Activated T-cell treated with anti-CD3 and anti-CD28 coated beads, Interleukin-2, amount 50 U/mL, for 4 hours (primary cell): ENCODE measurements at regions not wholly inside any gene's neighbourhood (a gene's known extent, or its start where the extent isn't known, plus 50 kb on each side); places are given as distances from the start of the nearest gene placed in this dataset.

Experiments used
- ATAC-seq, 2 donors: fragments of 200-7000 bp; cut with Tn5 transposase; one replicate each; pipeline ENCODE4 v1.10.0; 2021
- DNase-seq: peaks from one replicate; pipeline ENCODE4 v3.0.0-alpha.2; 2020
- H3K27me3 Mint-ChIP-seq: one replicate; pipeline ENCODE4 v1.8.0; 2021; ENCODE audit warnings: low read depth, mixed read lengths
- H3K36me3 Mint-ChIP-seq: one replicate; pipeline ENCODE4 v1.8.0; 2022; ENCODE audit warnings: mixed read lengths; ENCODE audit not compliant: insufficient read depth
- H3K4me1 Mint-ChIP-seq: one replicate; pipeline ENCODE4 v1.8.0; 2021; ENCODE audit warnings: low read depth, mixed read lengths
- H3K4me3 Mint-ChIP-seq: one replicate; pipeline ENCODE4 v1.8.0; 2021; ENCODE audit warnings: mild to moderate bottlenecking, moderate library complexity, mixed read lengths
- H3K9me3 Mint-ChIP-seq: one replicate; pipeline ENCODE4 v1.8.0; 2021; ENCODE audit warnings: mixed read lengths

GRCh38 chr2:40548521-40548920 lies 96.6 kb upstream of the SLC8A1 start:
- Mint-ChIP-seq H3K4me1 (no peaks in the 10 kb centered on the region), H3K9me3 (peaks cover 4% of the 10 kb centered on the region), H3K27me3 (no peaks in the 10 kb centered on the region), H3K36me3 (no peaks in the 10 kb centered on the region), H3K4me3 (no peak overlapping the region)
- DNase-seq: no peak
- no peak for ATAC-seq

GRCh38 chr2:40550085-40550484 lies 98.2 kb upstream of the SLC8A1 start:
- Mint-ChIP-seq H3K4me1 (no peaks in the 10 kb centered on the region), H3K4me3 (no peak overlapping the region), H3K36me3 (no peaks in the 10 kb centered on the region), H3K27me3 (no peaks in the 10 kb centered on the region), H3K9me3 (peaks cover 3% of the 10 kb centered on the region)
- DNase-seq (no peak), ATAC-seq (no peak)

- DNase-seq (no peak), ATAC-seq (no peak)
- Mint-ChIP-seq H3K36me3 (no peaks in the 10 kb centered on the region), H3K9me3 (no peaks in the 10 kb centered on the region), H3K4me3 (no peak overlapping the region), H3K4me1 (no peaks in the 10 kb centered on the region), H3K27me3 (no peaks in the 10 kb centered on the region)
Measured at GRCh38 chr2:40551081-40551480, 99.2 kb upstream of the SLC8A1 start.

GRCh38 chr2:40554665-40555294 lies 102.9 kb upstream of the SLC8A1 start:
- H3K4me3 Mint-ChIP-seq: no peak overlapping the region
- no peaks in the 10 kb centered on the region for H3K4me1 Mint-ChIP-seq
- no peaks in the 10 kb centered on the region for H3K36me3 Mint-ChIP-seq
- ATAC-seq (no peak), DNase-seq (peak; percentile 5)
- no peaks in the 10 kb centered on the region for H3K27me3 Mint-ChIP-seq
- H3K9me3 Mint-ChIP-seq: no peaks in the 10 kb centered on the region

- no peak overlapping the region for H3K4me3 Mint-ChIP-seq
- ATAC-seq (no peak), DNase-seq (no peak)
- no peaks in the 10 kb centered on the region for H3K4me1 Mint-ChIP-seq
- no peaks in the 10 kb centered on the region for H3K9me3 Mint-ChIP-seq
- no peaks in the 10 kb centered on the region for H3K36me3 Mint-ChIP-seq
- no peaks in the 10 kb centered on the region for H3K27me3 Mint-ChIP-seq
Measured at GRCh38 chr2:40556293-40556692, 104.4 kb upstream of the SLC8A1 start.

GRCh38 chr2:40556739-40557138 lies 104.8 kb upstream of the SLC8A1 start:
- ATAC-seq (no peak), DNase-seq (no peak)
- Mint-ChIP-seq H3K27me3 (no peaks in the 10 kb centered on the region), H3K9me3 (no peaks in the 10 kb centered on the region), H3K36me3 (no peaks in the 10 kb centered on the region), H3K4me3 (no peak overlapping the region), H3K4me1 (no peaks in the 10 kb centered on the region)

- ATAC-seq (no peak), DNase-seq (no peak)
- no peaks in the 10 kb centered on the region for H3K27me3 Mint-ChIP-seq
- H3K36me3 Mint-ChIP-seq: no peaks in the 10 kb centered on the region
- no peaks in the 10 kb centered on the region for H3K9me3 Mint-ChIP-seq
- no peak overlapping the region for H3K4me3 Mint-ChIP-seq
- H3K4me1 Mint-ChIP-seq: no peaks in the 10 kb centered on the region
Measured at GRCh38 chr2:40558761-40559160, 106.9 kb upstream of the SLC8A1 start.

GRCh38 chr2:40559175-40559574 lies 107.3 kb upstream of the SLC8A1 start:
- H3K4me3 Mint-ChIP-seq: no peak overlapping the region
- no peaks in the 10 kb centered on the region for H3K4me1 Mint-ChIP-seq
- H3K9me3 Mint-ChIP-seq: no peaks in the 10 kb centered on the region
- DNase-seq: no peak
- no peaks in the 10 kb centered on the region for H3K36me3 Mint-ChIP-seq
- no peak for ATAC-seq
- no peaks in the 10 kb centered on the region for H3K27me3 Mint-ChIP-seq

- Mint-ChIP-seq H3K4me3 (no peak overlapping the region), H3K4me1 (no peaks in the 10 kb centered on the region), H3K36me3 (no peaks in the 10 kb centered on the region), H3K9me3 (no peaks in the 10 kb centered on the region), H3K27me3 (no peaks in the 10 kb centered on the region)
- DNase-seq: no peak
- ATAC-seq: no peak
Measured at GRCh38 chr2:40564184-40564583, 112.3 kb upstream of the SLC8A1 start.

GRCh38 chr2:40579247-40579646 lies 127.4 kb upstream of the SLC8A1 start:
- ATAC-seq (no peak), DNase-seq (no peak)
- Mint-ChIP-seq H3K9me3 (peaks cover 6% of the 10 kb centered on the region), H3K27me3 (no peaks in the 10 kb centered on the region), H3K4me3 (no peak overlapping the region), H3K36me3 (no peaks in the 10 kb centered on the region), H3K4me1 (no peaks in the 10 kb centered on the region)

GRCh38 chr2:40584432-40584831 lies 132.5 kb upstream of the SLC8A1 start:
- no peak overlapping the region for H3K4me3 Mint-ChIP-seq
- no peaks in the 10 kb centered on the region for H3K4me1 Mint-ChIP-seq
- no peaks in the 10 kb centered on the region for H3K36me3 Mint-ChIP-seq
- DNase-seq (no peak), ATAC-seq (no peak)
- peaks cover 4% of the 10 kb centered on the region for H3K9me3 Mint-ChIP-seq
- H3K27me3 Mint-ChIP-seq: no peaks in the 10 kb centered on the region

- no peak overlapping the region for H3K4me3 Mint-ChIP-seq
- H3K27me3 Mint-ChIP-seq: no peaks in the 10 kb centered on the region
- H3K4me1 Mint-ChIP-seq: no peaks in the 10 kb centered on the region
- ATAC-seq: no peak
- H3K9me3 Mint-ChIP-seq: no peaks in the 10 kb centered on the region
- no peaks in the 10 kb centered on the region for H3K36me3 Mint-ChIP-seq
- no peak for DNase-seq
Measured at GRCh38 chr2:40591774-40592173, 139.9 kb upstream of the SLC8A1 start.

GRCh38 chr2:40592218-40592617 lies 140.3 kb upstream of the SLC8A1 start:
- Mint-ChIP-seq H3K36me3 (no peaks in the 10 kb centered on the region), H3K4me1 (no peaks in the 10 kb centered on the region), H3K9me3 (no peaks in the 10 kb centered on the region), H3K4me3 (no peak overlapping the region), H3K27me3 (no peaks in the 10 kb centered on the region)
- DNase-seq (no peak), ATAC-seq (no peak)

GRCh38 chr2:40606862-40607261 lies 155.0 kb upstream of the SLC8A1 start:
- no peak for DNase-seq
- Mint-ChIP-seq H3K4me3 (no peak overlapping the region), H3K4me1 (no peaks in the 10 kb centered on the region), H3K9me3 (peaks cover 4% of the 10 kb centered on the region), H3K27me3 (no peaks in the 10 kb centered on the region), H3K36me3 (no peaks in the 10 kb centered on the region)
- no peak for ATAC-seq

GRCh38 chr2:40611196-40611595 lies 159.3 kb upstream of the SLC8A1 start:
- ATAC-seq (no peak), DNase-seq (no peak)
- H3K36me3 Mint-ChIP-seq: no peaks in the 10 kb centered on the region
- H3K4me1 Mint-ChIP-seq: no peaks in the 10 kb centered on the region
- peaks cover 4% of the 10 kb centered on the region for H3K9me3 Mint-ChIP-seq
- no peaks in the 10 kb centered on the region for H3K27me3 Mint-ChIP-seq
- no peak overlapping the region for H3K4me3 Mint-ChIP-seq

- Mint-ChIP-seq H3K4me3 (no peak overlapping the region), H3K27me3 (no peaks in the 10 kb centered on the region), H3K36me3 (no peaks in the 10 kb centered on the region), H3K4me1 (no peaks in the 10 kb centered on the region), H3K9me3 (no peaks in the 10 kb centered on the region)
- DNase-seq (no peak), ATAC-seq (no peak)
Measured at GRCh38 chr2:40625849-40626248, 174.0 kb upstream of the SLC8A1 start.
